DMS 273 (cell line): ENCODE measurements at regions not wholly inside any gene's neighbourhood (a gene's known extent, or its start where the extent isn't known, plus 50 kb on each side); places are given as distances from the start of the nearest gene placed in this dataset.

Experiments
- DNase-seq: peaks from one replicate; lab custom pipeline; 2025; ENCODE audit not compliant: unreplicated experiment; lab: John Stamatoyannopoulos, UW

- no peak for DNase-seq
Observed at GRCh38 chr6:163719028-163719742, 304.7 kb downstream of the QKI start.

- DNase-seq, result no peak
Observed at GRCh38 chr6:163718537-163718936, 304.0 kb downstream of the QKI start.

- DNase-seq, result no peak
Observed at GRCh38 chr6:163717106-163717764, 302.7 kb downstream of the QKI start.

- no peak for DNase-seq
Observed at GRCh38 chr6:163716690-163717089, 302.2 kb downstream of the QKI start.

GRCh38 chr6:163715846-163716245 lies 301.3 kb downstream of the QKI start:
- no peak for DNase-seq

- DNase-seq, result no peak
Observed at GRCh38 chr6:163714179-163714578, 299.7 kb downstream of the QKI start.

- DNase-seq, result no peak
Observed at GRCh38 chr6:163712981-163713380, 298.5 kb downstream of the QKI start.

- no peak for DNase-seq
Observed at GRCh38 chr6:163712566-163712961, 298.0 kb downstream of the QKI start.

GRCh38 chr6:163711615-163712565 lies 297.4 kb downstream of the QKI start:
- DNase-seq, result peak; percentile 41

- no peak for DNase-seq
Observed at GRCh38 chr6:163710532-163711470, 296.3 kb downstream of the QKI start.

- no peak for DNase-seq
Observed at GRCh38 chr6:163709693-163710092, 295.2 kb downstream of the QKI start.

- DNase-seq, result no peak
Observed at GRCh38 chr6:163709255-163709654, 294.7 kb downstream of the QKI start.

- no peak for DNase-seq
Observed at GRCh38 chr6:163708466-163708865, 293.9 kb downstream of the QKI start.

GRCh38 chr6:163707387-163708355 lies 293.2 kb downstream of the QKI start:
- DNase-seq, result peak; percentile 16

GRCh38 chr6:163706500-163707087 lies 292.1 kb downstream of the QKI start:
- no peak for DNase-seq

- no peak for DNase-seq
Observed at GRCh38 chr6:163705923-163706322, 291.4 kb downstream of the QKI start.

- no peak for DNase-seq
Observed at GRCh38 chr6:163702736-163703135, 288.2 kb downstream of the QKI start.

GRCh38 chr6:163701762-163702161 lies 287.2 kb downstream of the QKI start:
- no peak for DNase-seq

GRCh38 chr6:163698086-163698485 lies 283.6 kb downstream of the QKI start:
- no peak for DNase-seq
